Putamen (tissue), 1 donor: ENCODE measurements at regions not wholly inside any gene's neighbourhood (a gene's known extent, or its start where the extent isn't known, plus 50 kb on each side); places are given as distances from the start of the nearest gene placed in this dataset.

ENCODE experiments used
- DNase-seq: peaks from one replicate; pipeline ENCODE4 v3.0.0-alpha.2; 2016; ENCODE audit warnings: low spot score

DNA sequence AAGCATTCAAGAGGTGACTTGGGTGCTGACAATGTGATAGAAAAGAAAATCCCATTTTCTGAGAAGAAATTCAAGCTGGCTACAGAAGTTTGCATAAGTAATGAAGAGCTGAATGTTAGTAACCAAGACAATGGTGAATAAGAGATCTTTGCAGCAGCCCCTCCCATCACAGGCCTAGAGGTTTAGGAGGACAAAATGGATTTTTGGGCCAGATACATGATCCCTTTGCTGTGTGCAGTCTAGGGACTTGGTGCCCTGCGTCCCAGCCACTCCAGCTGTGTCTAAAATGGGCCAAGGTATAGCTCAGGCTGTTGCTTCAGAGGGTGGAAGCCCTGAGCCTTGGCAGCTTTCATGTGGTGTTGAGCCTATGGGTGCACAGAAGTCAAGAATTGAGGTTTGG lies 107.0 kb upstream of the EPHA5 start:
- no peak for DNase-seq

- DNase-seq = no peak
These were observed 103.3 kb upstream of the EPHA5 start for GRCh38 chr4:65773636-65774035.

- no peak for DNase-seq
These were observed 77.1 kb upstream of the EPHA5 start for GRCh38 chr4:65747386-65747785.

- no peak for DNase-seq
These were observed 67.8 kb upstream of the EPHA5 start for GRCh38 chr4:65738134-65738533.

DNA sequence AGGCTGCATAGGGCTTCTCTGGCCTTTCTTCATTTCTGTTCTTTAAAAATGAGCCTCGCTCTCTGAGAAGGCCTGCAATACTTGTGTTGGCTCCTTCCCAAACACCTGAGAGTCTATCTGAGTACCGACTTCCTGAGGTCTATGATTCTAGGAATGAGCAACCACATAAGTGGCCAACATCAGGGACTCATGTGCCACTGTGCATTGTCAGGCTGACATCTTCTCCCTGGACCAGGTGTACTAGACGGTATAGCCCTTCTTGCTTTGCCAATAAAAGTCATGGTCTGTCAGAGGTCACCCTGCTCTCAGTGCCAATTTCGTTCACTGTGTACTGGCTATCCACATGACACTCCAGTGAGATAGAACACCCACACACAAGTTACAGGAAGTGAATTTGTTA lies 67.4 kb upstream of the EPHA5 start:
- no peak for DNase-seq

GRCh38 chr4:65724973-65725372 lies 54.7 kb upstream of the EPHA5 start:
- DNase-seq = no peak
